IMR-90 (cell line): ENCODE measurements at regions not wholly inside any gene's neighbourhood (a gene's known extent, or its start where the extent isn't known, plus 50 kb on each side); places are given as distances from the start of the nearest gene placed in this dataset.
"Not testable (repeated sequence)": the region's sequence is repeated elsewhere in the genome, so short reads cannot be mapped to it uniquely, and the experiment has no call there.

Experiments
- ATAC-seq: fragments of 200-7000 bp; cut with Tn5 transposase; 2 replicates; pipeline ENCODE4 v1.9.1; 2020; ENCODE audit warnings: low read depth, mild to moderate bottlenecking, moderate library complexity
- BruUV-seq: library from RNA; stranded (reverse); fragments of 400-500 nt; replicated peaks from 2 replicates; lab custom pipeline; 2021; lab: Mats Ljungman, UMichigan
- CTCF ChIA-PET: fragments of 300-600 bp; formaldehyde crosslinking; extraction: SDS; loops from one replicate; lab custom pipeline; 2021; ENCODE audit warnings: antibody characterized with exemption; lab: Yijun Ruan, JAX
- POLR2A ChIA-PET: fragments of 300-600 bp; sonication (Branson Sonifier 250); formaldehyde crosslinking; loops from one replicate; lab custom pipeline; 2022; ENCODE audit warnings: antibody characterized with exemption; ENCODE audit not compliant: unreplicated experiment; lab: Charles Lee
- DNase-seq: peaks from one replicate; pipeline ENCODE4 v3.0.0; 2013
- H2AFZ ChIP-seq: replicated peaks from 2 replicates; pipeline ENCODE3; 2013; ENCODE audit warnings: low read length, mild to moderate bottlenecking; ENCODE audit not compliant: poor library complexity
- H2AK5ac ChIP-seq: 2 replicates; pipeline ENCODE4 v1.6.1; 2013; ENCODE audit warnings: low read depth, low read length, inconsistent platforms
- H2AK9ac ChIP-seq: replicated peaks from 2 replicates; pipeline ENCODE3; 2013; ENCODE audit warnings: mild to moderate bottlenecking, low read depth, low read length, moderate library complexity; ENCODE audit not compliant: poor library complexity
- H2BK120ac ChIP-seq: 2 replicates; pipeline ENCODE4 v1.6.1; 2013; ENCODE audit warnings: low read depth, low read length, inconsistent platforms
- H2BK15ac ChIP-seq: 3 replicates; pipeline ENCODE4 v1.6.1; 2013; ENCODE audit warnings: low read depth, low read length, inconsistent platforms
- H2BK20ac ChIP-seq: 2 replicates; pipeline ENCODE4 v1.6.1; 2013; ENCODE audit warnings: low read depth, mild to moderate bottlenecking, inconsistent platforms, low read length, moderate library complexity
- H2BK5ac ChIP-seq: 2 replicates; pipeline ENCODE4 v1.6.1; 2013; ENCODE audit warnings: mild to moderate bottlenecking, low read depth, low read length, inconsistent platforms; ENCODE audit not compliant: poor library complexity, severe bottlenecking
- H3K14ac ChIP-seq: replicated peaks from 2 replicates; pipeline ENCODE4 v1.6.1; 2013; ENCODE audit warnings: low read depth, low read length, inconsistent platforms
- H3K18ac ChIP-seq: 2 replicates; pipeline ENCODE4 v1.6.1; 2013; ENCODE audit warnings: low read depth, low read length, control low read depth
- H3K23ac ChIP-seq: 2 replicates; pipeline ENCODE4 v1.6.1; 2013; ENCODE audit warnings: low read depth, low read length, inconsistent platforms
- H3K27ac ChIP-seq: 2 replicates; pipeline ENCODE4 v1.5.1; 2013; ENCODE audit warnings: mild to moderate bottlenecking, control low read depth, low read length; ENCODE audit not compliant: insufficient read depth
- H3K27me3 ChIP-seq: 2 replicates; pipeline ENCODE4 v1.6.1; 2013; ENCODE audit warnings: low read length; ENCODE audit not compliant: control insufficient read depth, insufficient read depth
- H3K36me3 ChIP-seq: 2 replicates; pipeline ENCODE4 v1.6.1; 2013; ENCODE audit warnings: low read length, mixed read lengths; ENCODE audit not compliant: control insufficient read depth, insufficient read depth
- H3K4ac ChIP-seq: 2 replicates; pipeline ENCODE4 v1.6.1; 2013; ENCODE audit warnings: low read depth, low read length, inconsistent platforms
- H3K4me1 ChIP-seq: 2 replicates; pipeline ENCODE4 v1.6.1; 2013; ENCODE audit warnings: low read length, mixed read lengths; ENCODE audit not compliant: control insufficient read depth, insufficient read depth
- H3K4me2 ChIP-seq: 2 replicates; pipeline ENCODE4 v1.6.1; 2013; ENCODE audit warnings: low read depth, mild to moderate bottlenecking, control low read depth, low read length, moderate library complexity
- H3K4me3 ChIP-seq: 2 replicates; pipeline ENCODE4 v1.5.1; 2013; ENCODE audit warnings: low read depth, mild to moderate bottlenecking, control low read depth, low read length, moderate library complexity; ENCODE audit not compliant: insufficient read depth
- H3K56ac ChIP-seq: 2 replicates; pipeline ENCODE4 v1.6.1; 2013; ENCODE audit warnings: low read length, inconsistent platforms; ENCODE audit not compliant: insufficient read depth; ENCODE audit errors: extremely low read depth
- H3K79me1 ChIP-seq, 2 experiments: 2 replicates each; pipeline ENCODE4 v1.6.1; 2013; ENCODE audit warnings: low read length in 2 of 2, inconsistent platforms in 1 of 2, low read depth in 1 of 2
- H3K9ac ChIP-seq: 2 replicates; pipeline ENCODE4 v1.6.1; 2013; ENCODE audit warnings: low read depth, low read length, control low read depth
- H3K9me1 ChIP-seq: 2 replicates; pipeline ENCODE4 v1.6.1; 2013; ENCODE audit warnings: low read length, inconsistent platforms; ENCODE audit not compliant: insufficient read depth
- H3K9me3 ChIP-seq: 2 replicates; pipeline ENCODE4 v1.6.1; 2013; ENCODE audit warnings: low read length; ENCODE audit not compliant: control insufficient read depth, insufficient read depth
- H4K20me1 ChIP-seq: 2 replicates; pipeline ENCODE4 v1.6.1; 2013; ENCODE audit warnings: low read length, inconsistent platforms; ENCODE audit not compliant: insufficient read depth
- H4K5ac ChIP-seq: 2 replicates; pipeline ENCODE4 v1.6.1; 2013; ENCODE audit warnings: mild to moderate bottlenecking, low read depth, low read length, control low read depth
- H4K8ac ChIP-seq, 2 experiments: 2 replicates each; pipeline ENCODE4 v1.6.1; 2013; ENCODE audit warnings: low read depth in 2 of 2, low read length in 2 of 2, control low read depth in 1 of 2, inconsistent platforms in 1 of 2
- H4K91ac ChIP-seq: 2 replicates; pipeline ENCODE4 v1.6.1; 2013; ENCODE audit warnings: low read depth, low read length, inconsistent platforms; ENCODE audit not compliant: insufficient read depth
- WGBS, 2 experiments: methylation state at CpG; one replicate each; pipeline versions ENCODE4 v1.1.5 to v1.1.7; 2013; ENCODE audit warnings: missing lambda C conversion rate in 2 of 2; ENCODE audit not compliant: insufficient read length in 1 of 2; ENCODE audit errors: extremely low coverage in 2 of 2; 5-methylcytosine and 5-hydroxymethylcytosine counted together
- dilution Hi-C: fragments of 300-500 bp; cut with HindIII; formaldehyde crosslinking; loops from one replicate; pipeline ENCODE4 v1.14.3; 2018; ENCODE audit warnings: low sequenced_read_pairs; ENCODE audit not compliant: unreplicated experiment
- in situ Hi-C: fragments of 300-500 bp; cut with MboI; formaldehyde crosslinking; loops from 3 replicates; pipeline ENCODE4 v1.14.3; 2019; ENCODE audit warnings: low sequenced_read_pairs, inconsistent platforms, mixed read lengths
- intact Hi-C: fragments of 100-400 bp; cut with micrococcal nuclease; formaldehyde crosslinking; loops from 2 replicates; pipeline ENCODE4 v1.10.0; 2022

DNA sequence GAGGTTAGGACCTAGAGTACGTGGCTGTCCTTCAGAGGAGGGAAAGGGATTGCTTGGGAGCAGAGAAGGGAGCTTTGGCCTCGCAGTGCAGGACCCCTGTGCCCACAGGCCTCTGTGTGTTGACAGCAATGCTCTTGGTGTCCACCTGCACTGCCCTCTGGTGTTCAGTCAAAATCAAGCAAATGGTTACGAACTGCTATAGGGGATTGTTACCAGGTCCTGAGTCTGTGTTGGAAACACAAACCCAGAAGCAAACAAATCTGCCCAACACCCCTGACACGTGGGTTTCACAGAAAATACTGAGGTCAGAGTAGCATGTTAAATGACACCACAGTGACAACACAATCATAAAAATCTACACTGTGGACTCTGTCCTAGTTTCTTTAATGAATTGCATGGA lies 473.0 kb downstream of the SPATA31A1 start:
- H4K5ac ChIP-seq, POLR2A ChIA-PET: not testable (repeated sequence)

More for the DNA sequence above, 473.0 kb downstream of the SPATA31A1 start:
- H3K4me2 ChIP-seq, H3K56ac ChIP-seq, DNase-seq, H3K36me3 ChIP-seq, H3K79me1 ChIP-seq, H4K91ac ChIP-seq, in situ Hi-C loops, BruUV-seq, H3K9me3 ChIP-seq, CTCF ChIA-PET, intact Hi-C loops, dilution Hi-C loops, H3K9me1 ChIP-seq, H3K27me3 ChIP-seq, ATAC-seq, H2BK120ac ChIP-seq, H2BK5ac ChIP-seq, H3K27ac ChIP-seq, H3K4me3 ChIP-seq, H3K9ac ChIP-seq, H3K18ac ChIP-seq, H3K4ac ChIP-seq, H3K23ac ChIP-seq, H2AFZ ChIP-seq, H3K14ac ChIP-seq, H4K20me1 ChIP-seq, H2AK5ac ChIP-seq, H2BK15ac ChIP-seq, H4K8ac ChIP-seq, H2AK9ac ChIP-seq, H3K4me1 ChIP-seq, H2BK20ac ChIP-seq: not testable (repeated sequence)
- no CpG with 5 or more reads among the region's 4 CpGs for WGBS, 2 experiments
